ENCODE measurements at regions not wholly inside any gene's neighbourhood (a gene's known extent, or its start where the extent isn't known, plus 50 kb on each side); places are given as distances from the start of the nearest gene placed in this dataset.

GRCh38 chr2:145596416-145596815, 1076.5 kb upstream of the ZEB2 start:
- DNase-seq (ENCODE audit: low read depth in 2 of 3, low spot score in 1 of 3): no peak

- no peak for DNase-seq (ENCODE audit: low read depth in 2 of 3, low spot score in 1 of 3)
Measured at GRCh38 chr2:145595296-145595695, 1075.4 kb upstream of the ZEB2 start.

GRCh38 chr2:145593991-145594614, 1074.2 kb upstream of the ZEB2 start:
- DNase-seq (ENCODE audit: low read depth in 2 of 3, low spot score in 1 of 3): no peak

GRCh38 chr2:145593280-145593679, 1073.4 kb upstream of the ZEB2 start:
- no peak for DNase-seq (ENCODE audit: low read depth in 2 of 3, low spot score in 1 of 3)

GRCh38 chr2:145592361-145592760, 1072.4 kb upstream of the ZEB2 start:
- DNase-seq (ENCODE audit: low read depth in 2 of 3, low spot score in 1 of 3): no peak

GRCh38 chr2:145591109-145591809, 1071.3 kb upstream of the ZEB2 start:
- DNase-seq (ENCODE audit: low read depth in 2 of 3, low spot score in 1 of 3): no peak

GRCh38 chr2:145587922-145588321, 1068.0 kb upstream of the ZEB2 start:
- no peak for DNase-seq (ENCODE audit: low read depth in 2 of 3, low spot score in 1 of 3)

- no peak for DNase-seq (ENCODE audit: low read depth in 2 of 3, low spot score in 1 of 3)
Measured at GRCh38 chr2:145584353-145584752, 1064.4 kb upstream of the ZEB2 start.

- DNase-seq (ENCODE audit: low read depth in 2 of 3, low spot score in 1 of 3): no peak
Measured at GRCh38 chr2:145573608-145574007, 1053.7 kb upstream of the ZEB2 start.

- no peak for DNase-seq (ENCODE audit: low read depth in 2 of 3, low spot score in 1 of 3)
Measured at GRCh38 chr2:145572238-145572637, 1052.3 kb upstream of the ZEB2 start.

- DNase-seq (ENCODE audit: low read depth in 2 of 3, low spot score in 1 of 3): no peak
Measured at GRCh38 chr2:145569108-145569507, 1049.2 kb upstream of the ZEB2 start.

- no peak for DNase-seq (ENCODE audit: low read depth in 2 of 3, low spot score in 1 of 3)
Measured at GRCh38 chr2:145563741-145564615, 1044.1 kb upstream of the ZEB2 start.

- no peak for DNase-seq (ENCODE audit: low read depth in 2 of 3, low spot score in 1 of 3)
Measured at GRCh38 chr2:145561152-145561551, 1041.2 kb upstream of the ZEB2 start.

GRCh38 chr2:145558617-145559350, 1038.9 kb upstream of the ZEB2 start:
- no peak for DNase-seq (ENCODE audit: low read depth in 2 of 3, low spot score in 1 of 3)

- no peak for DNase-seq (ENCODE audit: low read depth in 2 of 3, low spot score in 1 of 3)
Measured at GRCh38 chr2:145555360-145555759, 1035.4 kb upstream of the ZEB2 start.

GRCh38 chr2:145551686-145552085, 1031.8 kb upstream of the ZEB2 start:
- no peak for DNase-seq (ENCODE audit: low read depth in 2 of 3, low spot score in 1 of 3)

GRCh38 chr2:145548479-145548878, 1028.6 kb upstream of the ZEB2 start:
- DNase-seq (ENCODE audit: low read depth in 2 of 3, low spot score in 1 of 3): no peak

- DNase-seq (ENCODE audit: low read depth in 2 of 3, low spot score in 1 of 3): no peak
Measured at GRCh38 chr2:145547620-145548019, 1027.7 kb upstream of the ZEB2 start.

- DNase-seq (ENCODE audit: low read depth in 2 of 3, low spot score in 1 of 3): no peak
Measured at GRCh38 chr2:145546091-145546490, 1026.2 kb upstream of the ZEB2 start.

GRCh38 chr2:145543856-145544255, 1023.9 kb upstream of the ZEB2 start:
- DNase-seq (ENCODE audit: low read depth in 2 of 3, low spot score in 1 of 3): no peak

GRCh38 chr2:145543155-145543554, 1023.2 kb upstream of the ZEB2 start:
- DNase-seq (ENCODE audit: low read depth in 2 of 3, low spot score in 1 of 3): no peak

Measured in stimulated activated CD4-positive, alpha-beta T cell treated with anti-CD3 and anti-CD28 coated beads, Interleukin-12 subunit alpha, Interleukin-12 subunit beta, amount 100 ng/mL, for 48 hours (primary cell).